ENCODE measurements at regions not wholly inside any gene's neighbourhood (a gene's known extent, or its start where the extent isn't known, plus 50 kb on each side); places are given as distances from the start of the nearest gene placed in this dataset.

- no peak overlapping the region for H3K27ac Mint-ChIP-seq
- TF ChIP-seq EZH2 (IDR thresholded peaks at IDR 0.05; ENCODE audit: borderline replicate concordance, insufficient read depth, low read depth, low read length, poor library complexity, severe bottlenecking) (no peak), CTCF (IDR thresholded peaks at IDR 0.05) (no peak)
- Histone ChIP-seq H3K79me2 (ENCODE audit: control insufficient read depth, insufficient read depth, low read length) (no peaks in the 10 kb centered on the region), H3K27me3 (replicated peaks in 1 of 4; ENCODE audit: control extremely low read depth in 1 of 4, control insufficient read depth in 3 of 4, insufficient read depth in 4 of 4, low read length in 3 of 4) (no peaks in the 10 kb centered on the region), H4K20me1 (ENCODE audit: control insufficient read depth, insufficient read depth, low read length, poor library complexity, severe bottlenecking) (no peaks in the 10 kb centered on the region), H3K4me2 (replicated peaks; ENCODE audit: low read depth, low read length, poor library complexity, severe bottlenecking) (no peak overlapping the region), H3K4me1 (ENCODE audit: control insufficient read depth in 2 of 2, insufficient read depth in 2 of 2, low read length in 2 of 2) (no peaks in the 10 kb centered on the region), H3K4me3 (ENCODE audit: control extremely low read depth in 1 of 5, extremely low read depth in 1 of 5, insufficient read depth in 1 of 5, low read depth in 2 of 5, low read length in 4 of 5) (no peak overlapping the region), H2AFZ (ENCODE audit: insufficient read depth, low read depth, low read length, poor library complexity, severe bottlenecking) (no peak overlapping the region), H3K27ac (ENCODE audit: low read length in 2 of 2) (no peak overlapping the region), H3K9me3 (ENCODE audit: control extremely low read depth in 1 of 3, control insufficient read depth in 2 of 3, insufficient read depth in 1 of 3, low read length in 2 of 3) (no peaks in the 10 kb centered on the region), H3K9ac (ENCODE audit: low read length) (no peak overlapping the region), H3K36me3 (replicated peaks in 1 of 2; ENCODE audit: control extremely low read depth in 1 of 2, control insufficient read depth in 1 of 2, extremely low read depth in 1 of 2, insufficient read depth in 2 of 2, low read length in 1 of 2) (no peaks in the 10 kb centered on the region)
- intact Hi-C loops (cut with micrococcal nuclease): no loop called here
- no peak overlapping the region for H3K4me3 Mint-ChIP-seq
- WGBS (ENCODE audit: insufficient coverage): no CpG with 5 or more reads among the region's 1 CpG
- no peaks in the 10 kb centered on the region for H3K27me3 Mint-ChIP-seq
- POLR2A ChIA-PET: no interaction called here
- CTCF ChIA-PET: no interaction called here
- DNase-seq (no peak), ATAC-seq (ENCODE audit: low read depth) (no peak)
- no peaks in the 10 kb centered on the region for H3K9me3 Mint-ChIP-seq (ENCODE audit: insufficient read depth)
- no peaks in the 10 kb centered on the region for H3K4me1 Mint-ChIP-seq
Measured at GRCh38 chrX:23185951-23186350, 148.7 kb upstream of the PTCHD1 start.

DNA sequence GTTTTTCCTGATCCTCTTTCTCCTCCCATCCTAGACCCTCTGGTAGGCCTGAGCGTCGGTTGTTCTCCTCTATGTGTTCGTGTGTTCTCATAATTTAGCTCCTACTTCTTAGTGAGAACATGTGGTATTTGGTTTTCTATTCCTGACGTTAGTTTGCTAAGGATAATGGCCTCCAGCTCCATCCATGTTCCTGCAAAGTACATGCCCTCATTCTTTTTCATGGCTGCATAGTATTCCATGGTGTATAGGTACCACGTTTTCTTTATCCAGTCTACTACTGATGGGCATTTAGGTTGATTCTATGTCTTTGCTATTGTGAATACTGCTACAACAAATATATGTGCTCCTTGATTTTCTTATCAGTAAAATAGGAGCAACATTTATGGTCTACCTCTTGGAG is 146.8 kb upstream of the PTCHD1 start:
- H3K4me3 ChIP-seq (ENCODE audit: control extremely low read depth in 1 of 5, extremely low read depth in 1 of 5, insufficient read depth in 1 of 5, low read depth in 2 of 5, low read length in 4 of 5): no peak overlapping the region
- ATAC-seq (ENCODE audit: low read depth) (no peak), DNase-seq (no peak)
- no CpG with 5 or more reads among the region's 5 CpGs for WGBS (ENCODE audit: insufficient coverage)
- no peaks in the 10 kb centered on the region for H3K36me3 ChIP-seq (replicated peaks in 1 of 2; ENCODE audit: control extremely low read depth in 1 of 2, control insufficient read depth in 1 of 2, extremely low read depth in 1 of 2, insufficient read depth in 2 of 2, low read length in 1 of 2)
- H3K79me2 ChIP-seq (ENCODE audit: control insufficient read depth, insufficient read depth, low read length): no peaks in the 10 kb centered on the region
- H3K27ac Mint-ChIP-seq: no peak overlapping the region
- no peaks in the 10 kb centered on the region for H3K9me3 ChIP-seq (ENCODE audit: control extremely low read depth in 1 of 3, control insufficient read depth in 2 of 3, insufficient read depth in 1 of 3, low read length in 2 of 3)
- H3K9me3 Mint-ChIP-seq (ENCODE audit: insufficient read depth): no peaks in the 10 kb centered on the region
- CTCF ChIA-PET: no interaction called here
- H3K9ac ChIP-seq (ENCODE audit: low read length): no peak overlapping the region
- no peak overlapping the region for H2AFZ ChIP-seq (ENCODE audit: insufficient read depth, low read depth, low read length, poor library complexity, severe bottlenecking)
- H3K4me3 Mint-ChIP-seq: no peak overlapping the region
- no peaks in the 10 kb centered on the region for H3K4me1 Mint-ChIP-seq
- no peaks in the 10 kb centered on the region for H3K27me3 Mint-ChIP-seq
- no peaks in the 10 kb centered on the region for H3K4me1 ChIP-seq (ENCODE audit: control insufficient read depth in 2 of 2, insufficient read depth in 2 of 2, low read length in 2 of 2)
- H3K27me3 ChIP-seq (replicated peaks in 1 of 4; ENCODE audit: control extremely low read depth in 1 of 4, control insufficient read depth in 3 of 4, insufficient read depth in 4 of 4, low read length in 3 of 4): no peaks in the 10 kb centered on the region
- POLR2A ChIA-PET: no interaction called here
- no peak overlapping the region for H3K4me2 ChIP-seq (replicated peaks; ENCODE audit: low read depth, low read length, poor library complexity, severe bottlenecking)
- intact Hi-C loops (cut with micrococcal nuclease): no loop called here
- TF ChIP-seq CTCF (IDR thresholded peaks at IDR 0.05) (no peak), EZH2 (IDR thresholded peaks at IDR 0.05; ENCODE audit: borderline replicate concordance, insufficient read depth, low read depth, low read length, poor library complexity, severe bottlenecking) (no peak)
- H4K20me1 ChIP-seq (ENCODE audit: control insufficient read depth, insufficient read depth, low read length, poor library complexity, severe bottlenecking): no peaks in the 10 kb centered on the region
- H3K27ac ChIP-seq (ENCODE audit: low read length in 2 of 2): no peak overlapping the region

All from B cell (primary cell).